ENCODE measurements at regions not wholly inside any gene's neighbourhood (a gene's known extent, or its start where the extent isn't known, plus 50 kb on each side); places are given as distances from the start of the nearest gene placed in this dataset.

DNA sequence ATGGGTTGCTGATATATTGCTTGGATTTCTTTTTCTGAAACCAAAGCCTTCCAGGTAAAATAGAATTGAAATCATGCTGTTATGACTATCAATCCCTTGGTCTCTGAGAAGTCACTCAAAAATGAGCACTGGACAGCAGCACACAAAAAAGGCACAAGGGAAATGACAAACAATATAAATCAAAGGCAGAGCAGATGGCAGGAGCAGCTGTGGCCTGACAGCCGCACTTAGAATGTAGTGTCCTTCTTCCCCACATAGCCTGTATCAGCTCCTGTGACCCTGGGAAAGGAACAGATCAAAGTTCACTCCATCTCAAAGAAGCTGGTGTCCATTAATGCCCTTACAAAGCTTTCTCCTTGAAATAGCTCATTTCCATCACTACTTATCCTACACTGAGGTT lies 326.7 kb downstream of the SUCLG1 start:
- Histone ChIP-seq H3K9me3 (replicated peaks; ENCODE audit: control insufficient read depth, insufficient read depth, low read depth, low read length) (no peaks in the 10 kb centered on the region), H3K27me3 (ENCODE audit: control insufficient read depth in 2 of 2, insufficient read depth in 2 of 2, low read length in 2 of 2) (no peaks in the 10 kb centered on the region), H3K9ac (ENCODE audit: insufficient read depth in 1 of 2, low read depth in 2 of 2, low read length in 2 of 2) (no peak overlapping the region), H3K27ac (ENCODE audit: extremely low read depth, low read depth, low read length) (no peak overlapping the region), H2AFZ (ENCODE audit: low read depth, low read length) (no peak overlapping the region), H3K4me2 (ENCODE audit: insufficient read depth, low read length) (no peak overlapping the region), H3K4me3 (no peak overlapping the region), H3K36me3 (ENCODE audit: control insufficient read depth, insufficient read depth, low read length) (no peaks in the 10 kb centered on the region), H4K20me1 (replicated peaks; ENCODE audit: control insufficient read depth, insufficient read depth, low read length) (no peaks in the 10 kb centered on the region), H3K79me2 (ENCODE audit: control insufficient read depth, insufficient read depth, low read length) (no peaks in the 10 kb centered on the region), H3K9me1 (ENCODE audit: control insufficient read depth, insufficient read depth, low read length) (no peaks in the 10 kb centered on the region), H3K4me1 (replicated peaks in 1 of 2; ENCODE audit: control insufficient read depth in 2 of 2, insufficient read depth in 2 of 2, low read length in 2 of 2) (no peaks in the 10 kb centered on the region)
- in situ Hi-C loops (cut with MboI) = no loop called here
- CTCF ChIA-PET (ENCODE audit: low intra/inter-chr PET ratio) = no interaction called here
- POLR2A ChIA-PET = no interaction called here
- no peak for FAIRE-seq
- WGBS (ENCODE audit: insufficient coverage, low coverage, missing lambda C conversion rate) = 0% methylated on average over 1 of the region's 1 CpG
- intact Hi-C loops (cut with micrococcal nuclease) = no loop called here
- BruUV-seq (replicated peaks) = no TSS peak
- ATAC-seq = no peak
- no peak for DNase-seq (ENCODE audit: extremely low read depth in 1 of 4, low spot score in 3 of 4)
- TF ChIP-seq HDAC8 (tag; IDR thresholded peaks at IDR 0.05) = no peak
- no peak for TF ChIP-seq NR2C1 (IDR thresholded peaks at IDR 0.05)
- TF ChIP-seq NR2C1 (tag; IDR thresholded peaks at IDR 0.05) = no peak
- TF ChIP-seq, protein P1, sequence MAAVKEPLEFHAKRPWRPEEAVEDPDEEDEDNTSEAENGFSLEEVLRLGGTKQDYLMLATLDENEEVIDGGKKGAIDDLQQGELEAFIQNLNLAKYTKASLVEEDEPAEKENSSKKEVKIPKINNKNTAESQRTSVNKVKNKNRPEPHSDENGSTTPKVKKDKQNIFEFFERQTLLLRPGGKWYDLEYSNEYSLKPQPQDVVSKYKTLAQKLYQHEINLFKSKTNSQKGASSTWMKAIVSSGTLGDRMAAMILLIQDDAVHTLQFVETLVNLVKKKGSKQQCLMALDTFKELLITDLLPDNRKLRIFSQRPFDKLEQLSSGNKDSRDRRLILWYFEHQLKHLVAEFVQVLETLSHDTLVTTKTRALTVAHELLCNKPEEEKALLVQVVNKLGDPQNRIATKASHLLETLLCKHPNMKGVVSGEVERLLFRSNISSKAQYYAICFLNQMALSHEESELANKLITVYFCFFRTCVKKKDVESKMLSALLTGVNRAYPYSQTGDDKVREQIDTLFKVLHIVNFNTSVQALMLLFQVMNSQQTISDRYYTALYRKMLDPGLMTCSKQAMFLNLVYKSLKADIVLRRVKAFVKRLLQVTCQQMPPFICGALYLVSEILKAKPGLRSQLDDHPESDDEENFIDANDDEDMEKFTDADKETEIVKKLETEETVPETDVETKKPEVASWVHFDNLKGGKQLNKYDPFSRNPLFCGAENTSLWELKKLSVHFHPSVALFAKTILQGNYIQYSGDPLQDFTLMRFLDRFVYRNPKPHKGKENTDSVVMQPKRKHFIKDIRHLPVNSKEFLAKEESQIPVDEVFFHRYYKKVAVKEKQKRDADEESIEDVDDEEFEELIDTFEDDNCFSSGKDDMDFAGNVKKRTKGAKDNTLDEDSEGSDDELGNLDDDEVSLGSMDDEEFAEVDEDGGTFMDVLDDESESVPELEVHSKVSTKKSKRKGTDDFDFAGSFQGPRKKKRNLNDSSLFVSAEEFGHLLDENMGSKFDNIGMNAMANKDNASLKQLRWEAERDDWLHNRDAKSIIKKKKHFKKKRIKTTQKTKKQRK (IDR thresholded peaks at IDR 0.05; ENCODE audit: borderline replicate concordance, low read depth, low read length) = no peak
- TF ChIP-seq ZNF699 (CRISPR knock-in tag; IDR thresholded peaks at IDR 0.05; ENCODE audit: insufficient replicate concordance) = no peak
- TF ChIP-seq SIN3A (IDR thresholded peaks at IDR 0.05; ENCODE audit: borderline replicate concordance in 2 of 2, control insufficient read depth in 1 of 2, low read depth in 2 of 2, low read length in 2 of 2) = no peak
- TF ChIP-seq, protein P2, sequence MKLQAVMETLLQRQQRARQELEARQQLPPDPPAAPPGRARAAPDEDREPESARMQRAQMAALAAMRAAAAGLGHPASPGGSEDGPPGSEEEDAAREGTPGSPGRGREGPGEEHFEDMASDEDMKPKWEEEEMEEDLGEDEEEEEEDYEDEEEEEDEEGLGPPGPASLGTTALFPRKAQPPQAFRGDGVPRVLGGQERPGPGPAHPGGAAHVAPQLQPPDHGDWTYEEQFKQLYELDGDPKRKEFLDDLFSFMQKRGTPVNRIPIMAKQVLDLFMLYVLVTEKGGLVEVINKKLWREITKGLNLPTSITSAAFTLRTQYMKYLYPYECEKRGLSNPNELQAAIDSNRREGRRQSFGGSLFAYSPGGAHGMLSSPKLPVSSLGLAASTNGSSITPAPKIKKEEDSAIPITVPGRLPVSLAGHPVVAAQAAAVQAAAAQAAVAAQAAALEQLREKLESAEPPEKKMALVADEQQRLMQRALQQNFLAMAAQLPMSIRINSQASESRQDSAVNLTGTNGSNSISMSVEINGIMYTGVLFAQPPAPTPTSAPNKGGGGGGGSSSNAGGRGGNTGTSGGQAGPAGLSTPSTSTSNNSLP (IDR thresholded peaks at IDR 0.05; ENCODE audit: borderline replicate concordance, low read depth, low read length) = no peak
- TF ChIP-seq, protein P3, sequence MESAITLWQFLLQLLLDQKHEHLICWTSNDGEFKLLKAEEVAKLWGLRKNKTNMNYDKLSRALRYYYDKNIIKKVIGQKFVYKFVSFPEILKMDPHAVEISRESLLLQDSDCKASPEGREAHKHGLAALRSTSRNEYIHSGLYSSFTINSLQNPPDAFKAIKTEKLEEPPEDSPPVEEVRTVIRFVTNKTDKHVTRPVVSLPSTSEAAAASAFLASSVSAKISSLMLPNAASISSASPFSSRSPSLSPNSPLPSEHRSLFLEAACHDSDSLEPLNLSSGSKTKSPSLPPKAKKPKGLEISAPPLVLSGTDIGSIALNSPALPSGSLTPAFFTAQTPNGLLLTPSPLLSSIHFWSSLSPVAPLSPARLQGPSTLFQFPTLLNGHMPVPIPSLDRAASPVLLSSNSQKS (CRISPR knock-in tag; IDR thresholded peaks at IDR 0.05) = no peak
- no peak for TF ChIP-seq JUND (IDR thresholded peaks at IDR 0.05; ENCODE audit: borderline replicate concordance, low read depth, low read length)
- TF ChIP-seq JUND (tag; IDR thresholded peaks at IDR 0.05; ENCODE audit: borderline replicate concordance, low read depth, low read length) = no peak
- no peak for TF ChIP-seq POLR2H (tag; IDR thresholded peaks at IDR 0.05; ENCODE audit: low read depth)
- TF ChIP-seq, protein P4, sequence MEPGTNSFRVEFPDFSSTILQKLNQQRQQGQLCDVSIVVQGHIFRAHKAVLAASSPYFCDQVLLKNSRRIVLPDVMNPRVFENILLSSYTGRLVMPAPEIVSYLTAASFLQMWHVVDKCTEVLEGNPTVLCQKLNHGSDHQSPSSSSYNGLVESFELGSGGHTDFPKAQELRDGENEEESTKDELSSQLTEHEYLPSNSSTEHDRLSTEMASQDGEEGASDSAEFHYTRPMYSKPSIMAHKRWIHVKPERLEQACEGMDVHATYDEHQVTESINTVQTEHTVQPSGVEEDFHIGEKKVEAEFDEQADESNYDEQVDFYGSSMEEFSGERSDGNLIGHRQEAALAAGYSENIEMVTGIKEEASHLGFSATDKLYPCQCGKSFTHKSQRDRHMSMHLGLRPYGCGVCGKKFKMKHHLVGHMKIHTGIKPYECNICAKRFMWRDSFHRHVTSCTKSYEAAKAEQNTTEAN (CRISPR knock-in tag; IDR thresholded peaks at IDR 0.05) = no peak
- no peak for TF ChIP-seq ETV6 (IDR thresholded peaks at IDR 0.05; ENCODE audit: borderline replicate concordance in 1 of 2, low read depth in 2 of 2, low read length in 1 of 2)
- no peak for TF ChIP-seq ETV6 (CRISPR knock-in tag; IDR thresholded peaks at IDR 0.05; ENCODE audit: borderline replicate concordance)
